Hepatocyte (in vitro differentiated cells): ENCODE measurements at regions not wholly inside any gene's neighbourhood (a gene's known extent, or its start where the extent isn't known, plus 50 kb on each side); places are given as distances from the start of the nearest gene placed in this dataset.

Experiments
- DNase-seq: peaks from one replicate; pipeline ENCODE4 v3.0.0-alpha.2; 2016; ENCODE audit warnings: low spot score
- H2AFZ ChIP-seq: fragments of 200-600 bp; sonication (generic); 2 replicates; pipeline ENCODE4 v1.6.0; 2016; ENCODE audit warnings: antibody characterized with exemption, mild to moderate bottlenecking
- H3K27ac ChIP-seq: fragments of 200-600 bp; sonication (generic); 2 replicates; pipeline ENCODE4 v1.5.1; 2016; ENCODE audit warnings: mild to moderate bottlenecking
- H3K27me3 ChIP-seq: fragments of 200-600 bp; sonication (generic); 2 replicates; pipeline ENCODE4 v1.6.1; 2016
- H3K36me3 ChIP-seq: fragments of 200-600 bp; sonication (generic); replicated peaks from 2 replicates; pipeline ENCODE4 v1.5.1; 2016; ENCODE audit warnings: low read depth; ENCODE audit not compliant: insufficient read depth
- H3K4me1 ChIP-seq: fragments of 200-600 bp; sonication (generic); 2 replicates; pipeline ENCODE4 v1.5.1; 2016; ENCODE audit warnings: mild to moderate bottlenecking, moderate library complexity; ENCODE audit not compliant: insufficient read depth
- H3K4me2 ChIP-seq: fragments of 200-600 bp; sonication (generic); 2 replicates; pipeline ENCODE4 v1.6.0; 2016
- H3K4me3 ChIP-seq: fragments of 200-600 bp; sonication (generic); 2 replicates; pipeline ENCODE4 v1.5.1; 2016; ENCODE audit warnings: mild to moderate bottlenecking
- H3K79me2 ChIP-seq: fragments of 200-600 bp; sonication (generic); 2 replicates; pipeline ENCODE4 v1.6.0; 2017; ENCODE audit warnings: mild to moderate bottlenecking
- H3K9me2 ChIP-seq: fragments of 200-600 bp; sonication (generic); replicated peaks from 2 replicates; pipeline ENCODE4 v1.6.0; 2017; ENCODE audit warnings: mild to moderate bottlenecking; ENCODE audit not compliant: insufficient read depth
- H3K9me3 ChIP-seq: fragments of 200-600 bp; sonication (generic); 2 replicates; pipeline ENCODE4 v1.5.1; 2016; ENCODE audit warnings: low read depth, mild to moderate bottlenecking
- H4K20me1 ChIP-seq: fragments of 200-600 bp; sonication (generic); 2 replicates; pipeline ENCODE4 v1.6.0; 2016; ENCODE audit warnings: mild to moderate bottlenecking; ENCODE audit not compliant: insufficient read depth, poor library complexity, severe bottlenecking
- EZH2 ChIP-seq: fragments of 200-600 bp; sonication (generic); IDR thresholded peaks from 2 replicates; pipeline ENCODE4 v1.6.1; 2016; ENCODE audit warnings: antibody characterized with exemption, mild to moderate bottlenecking, borderline replicate concordance
- EZH2phosphoT487 ChIP-seq: fragments of 200-600 bp; sonication (generic); IDR thresholded peaks from one replicate; pipeline ENCODE4 v1.6.1; 2018; ENCODE audit warnings: antibody characterized with exemption, mild to moderate bottlenecking, low read depth, moderate library complexity; ENCODE audit not compliant: unreplicated experiment, severe bottlenecking
- WGBS: methylation state at CpG from one replicate; pipeline ENCODE4 v1.1.6; 2016; ENCODE audit warnings: low lambda C conversion rate; ENCODE audit errors: missing lambda C conversion rate; 5-methylcytosine and 5-hydroxymethylcytosine counted together
- TF ChIP-seq, protein P1 (sequence below): fragments of 200-600 bp; sonication (generic); IDR thresholded peaks from 2 replicates; pipeline ENCODE4 v1.5.1; 2016; ENCODE audit warnings: antibody characterized with exemption, mild to moderate bottlenecking; ENCODE audit not compliant: poor library complexity

DNA sequence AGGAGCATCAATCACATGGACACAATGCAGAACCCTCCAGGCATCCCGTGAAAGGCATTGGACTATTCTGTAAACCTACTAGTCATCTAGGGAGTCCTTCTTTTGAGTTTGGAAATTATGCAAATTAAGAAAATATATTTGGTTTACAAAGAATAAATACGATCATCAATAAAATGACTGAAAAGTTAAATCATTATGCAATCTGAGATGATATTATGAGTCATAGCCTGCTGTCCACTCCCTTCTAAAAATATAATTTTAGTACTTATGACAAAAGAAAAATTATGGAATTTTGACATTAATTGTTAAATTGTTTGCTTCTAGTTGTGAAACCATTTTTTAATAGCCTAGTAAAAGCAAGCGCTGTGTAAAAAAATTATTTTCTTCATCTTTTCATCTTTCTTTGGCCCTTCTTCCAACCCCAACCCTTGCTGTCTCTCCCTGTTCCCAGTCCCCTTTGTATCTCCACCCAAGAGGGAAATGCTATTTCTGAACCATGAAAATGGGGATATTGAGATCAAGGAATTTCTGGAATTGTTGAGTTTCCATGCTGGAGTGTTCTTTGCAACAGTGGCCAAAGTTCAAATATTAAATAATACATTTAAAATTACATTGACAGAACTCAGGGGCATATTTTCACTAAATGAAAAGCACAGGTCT is 599.8 kb downstream of the COL12A1 start:
- no peak for DNase-seq
- Histone ChIP-seq H3K27me3 (no peaks in the 10 kb centered on the region), H3K27ac (no peak overlapping the region), H3K9me3 (no peaks in the 10 kb centered on the region), H2AFZ (no peak overlapping the region), H3K4me3 (no peak overlapping the region), H3K36me3 (no peaks in the 10 kb centered on the region), H3K9me2 (no peaks in the 10 kb centered on the region), H3K4me1 (no peaks in the 10 kb centered on the region), H4K20me1 (no peaks in the 10 kb centered on the region), H3K4me2 (no peak overlapping the region), H3K79me2 (no peaks in the 10 kb centered on the region)
- 88% methylated on average over 3 of the region's 3 CpGs for WGBS
- TF ChIP-seq EZH2 (no peak), EZH2phosphoT487 (no peak)
- TF ChIP-seq, protein P1, sequence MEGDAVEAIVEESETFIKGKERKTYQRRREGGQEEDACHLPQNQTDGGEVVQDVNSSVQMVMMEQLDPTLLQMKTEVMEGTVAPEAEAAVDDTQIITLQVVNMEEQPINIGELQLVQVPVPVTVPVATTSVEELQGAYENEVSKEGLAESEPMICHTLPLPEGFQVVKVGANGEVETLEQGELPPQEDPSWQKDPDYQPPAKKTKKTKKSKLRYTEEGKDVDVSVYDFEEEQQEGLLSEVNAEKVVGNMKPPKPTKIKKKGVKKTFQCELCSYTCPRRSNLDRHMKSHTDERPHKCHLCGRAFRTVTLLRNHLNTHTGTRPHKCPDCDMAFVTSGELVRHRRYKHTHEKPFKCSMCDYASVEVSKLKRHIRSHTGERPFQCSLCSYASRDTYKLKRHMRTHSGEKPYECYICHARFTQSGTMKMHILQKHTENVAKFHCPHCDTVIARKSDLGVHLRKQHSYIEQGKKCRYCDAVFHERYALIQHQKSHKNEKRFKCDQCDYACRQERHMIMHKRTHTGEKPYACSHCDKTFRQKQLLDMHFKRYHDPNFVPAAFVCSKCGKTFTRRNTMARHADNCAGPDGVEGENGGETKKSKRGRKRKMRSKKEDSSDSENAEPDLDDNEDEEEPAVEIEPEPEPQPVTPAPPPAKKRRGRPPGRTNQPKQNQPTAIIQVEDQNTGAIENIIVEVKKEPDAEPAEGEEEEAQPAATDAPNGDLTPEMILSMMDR = no peak

DNA sequence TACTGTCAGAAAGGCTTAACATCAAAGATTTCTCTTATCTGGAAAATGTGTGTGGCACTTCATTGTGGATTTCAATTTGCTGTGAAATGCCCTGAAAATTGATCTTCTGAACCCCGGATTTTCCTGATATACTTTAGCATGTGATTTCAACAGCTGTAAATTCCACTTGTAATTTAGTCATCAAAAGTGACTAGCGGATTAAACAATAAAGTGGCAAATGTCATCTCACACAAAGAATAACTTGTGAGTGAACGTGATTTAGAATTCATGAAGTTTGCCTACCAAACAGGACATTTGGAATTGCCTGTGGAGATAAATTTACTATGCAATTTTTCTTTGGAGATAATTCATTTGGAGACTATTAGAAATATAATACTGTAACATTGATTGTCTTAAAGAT is 601.6 kb downstream of the COL12A1 start:
- WGBS = 73% methylated on average over 3 of the region's 3 CpGs
- H3K4me2 ChIP-seq = no peak overlapping the region
- no peaks in the 10 kb centered on the region for H3K9me2 ChIP-seq
- no peak overlapping the region for H3K4me3 ChIP-seq
- DNase-seq = no peak
- no peaks in the 10 kb centered on the region for H4K20me1 ChIP-seq
- no peak overlapping the region for H3K27ac ChIP-seq
- no peaks in the 10 kb centered on the region for H3K27me3 ChIP-seq
- H3K79me2 ChIP-seq = no peaks in the 10 kb centered on the region
- H2AFZ ChIP-seq = no peak overlapping the region
- no peaks in the 10 kb centered on the region for H3K4me1 ChIP-seq
- H3K9me3 ChIP-seq = no peaks in the 10 kb centered on the region
- H3K36me3 ChIP-seq = no peaks in the 10 kb centered on the region
- TF ChIP-seq EZH2phosphoT487 (no peak), EZH2 (no peak)
- TF ChIP-seq, protein P1 = no peak

DNA sequence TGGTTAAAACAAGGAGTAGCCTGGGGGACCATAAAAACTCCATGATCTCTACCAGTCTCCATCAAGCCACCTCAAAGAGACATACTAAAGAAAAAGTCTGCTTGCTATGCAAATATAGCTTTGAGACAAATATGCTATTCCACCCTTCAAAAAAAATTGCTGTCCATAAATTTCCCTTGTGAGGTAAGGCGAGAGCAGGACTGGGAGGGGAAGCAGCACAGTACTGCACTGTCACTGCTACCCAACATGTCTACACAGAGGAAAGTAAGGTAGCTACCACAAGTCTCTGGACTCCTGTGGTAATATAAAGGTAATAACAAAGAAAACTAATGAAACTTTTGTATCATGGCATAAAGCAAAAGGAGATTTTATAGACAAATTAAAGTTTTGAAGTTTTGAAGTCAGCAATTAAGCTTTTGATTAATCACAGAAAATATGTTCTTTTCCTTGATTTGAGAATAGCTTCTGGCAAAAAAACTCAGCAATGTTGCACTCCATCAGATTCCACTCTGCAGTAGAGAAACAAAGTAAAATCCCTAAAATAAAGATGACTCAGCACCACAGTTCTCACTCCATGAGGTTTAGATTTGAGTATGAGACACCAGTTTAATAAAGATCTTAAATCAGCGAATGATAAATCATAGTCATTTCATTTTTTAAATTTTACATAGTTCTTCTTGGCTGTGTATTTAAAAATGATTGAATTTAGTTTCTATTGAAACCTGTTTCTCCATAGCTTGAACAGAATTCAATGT is 602.4 kb downstream of the COL12A1 start:
- TF ChIP-seq, protein P1 = no peak
- TF ChIP-seq EZH2 = no peak
- no peak for TF ChIP-seq EZH2phosphoT487
- DNase-seq = no peak
- Histone ChIP-seq H3K27me3 (no peaks in the 10 kb centered on the region), H4K20me1 (no peaks in the 10 kb centered on the region), H3K4me1 (no peaks in the 10 kb centered on the region), H3K36me3 (no peaks in the 10 kb centered on the region), H3K79me2 (no peaks in the 10 kb centered on the region), H3K9me3 (no peaks in the 10 kb centered on the region), H3K4me3 (no peak overlapping the region), H3K9me2 (no peaks in the 10 kb centered on the region), H2AFZ (no peak overlapping the region), H3K4me2 (no peak overlapping the region), H3K27ac (no peak overlapping the region)
- WGBS = 80% methylated on average over 2 of the region's 2 CpGs
